ENCODE measurements at regions not wholly inside any gene's neighbourhood (a gene's known extent, or its start where the extent isn't known, plus 50 kb on each side); places are given as distances from the start of the nearest gene placed in this dataset.

GRCh38 chr10:25804505-25804904 is 129.5 kb upstream of the MYO3A start:
- no peaks in the 10 kb centered on the region for H3K27me3 Mint-ChIP-seq (ENCODE audit: insufficient read depth, low read depth)
- Histone ChIP-seq H2AFZ (replicated peaks) (no peak overlapping the region), H3K4me2 (no peak overlapping the region), H3F3A (ENCODE audit: low read depth) (no peaks in the 10 kb centered on the region), H3K9me3 (ENCODE audit: low read depth) (no peaks in the 10 kb centered on the region), H3K4me3 (no peak overlapping the region), H3K9ac (no peak overlapping the region), H3K27me3 (no peaks in the 10 kb centered on the region), H3K27ac (no peak overlapping the region), H3K4me1 (no peaks in the 10 kb centered on the region), H4K20me1 (ENCODE audit: low read depth) (no peaks in the 10 kb centered on the region), H3K36me3 (no peaks in the 10 kb centered on the region), H3K79me2 (ENCODE audit: low read depth) (no peaks in the 10 kb centered on the region)
- TF ChIP-seq EZH2 (IDR thresholded peaks at IDR 0.05) (no peak), EZH2phosphoT487 (IDR thresholded peaks at IDR 0.05) (no peak)
- TF ChIP-seq, protein P1, sequence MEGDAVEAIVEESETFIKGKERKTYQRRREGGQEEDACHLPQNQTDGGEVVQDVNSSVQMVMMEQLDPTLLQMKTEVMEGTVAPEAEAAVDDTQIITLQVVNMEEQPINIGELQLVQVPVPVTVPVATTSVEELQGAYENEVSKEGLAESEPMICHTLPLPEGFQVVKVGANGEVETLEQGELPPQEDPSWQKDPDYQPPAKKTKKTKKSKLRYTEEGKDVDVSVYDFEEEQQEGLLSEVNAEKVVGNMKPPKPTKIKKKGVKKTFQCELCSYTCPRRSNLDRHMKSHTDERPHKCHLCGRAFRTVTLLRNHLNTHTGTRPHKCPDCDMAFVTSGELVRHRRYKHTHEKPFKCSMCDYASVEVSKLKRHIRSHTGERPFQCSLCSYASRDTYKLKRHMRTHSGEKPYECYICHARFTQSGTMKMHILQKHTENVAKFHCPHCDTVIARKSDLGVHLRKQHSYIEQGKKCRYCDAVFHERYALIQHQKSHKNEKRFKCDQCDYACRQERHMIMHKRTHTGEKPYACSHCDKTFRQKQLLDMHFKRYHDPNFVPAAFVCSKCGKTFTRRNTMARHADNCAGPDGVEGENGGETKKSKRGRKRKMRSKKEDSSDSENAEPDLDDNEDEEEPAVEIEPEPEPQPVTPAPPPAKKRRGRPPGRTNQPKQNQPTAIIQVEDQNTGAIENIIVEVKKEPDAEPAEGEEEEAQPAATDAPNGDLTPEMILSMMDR (IDR thresholded peaks at IDR 0.05) = no peak
- H3K4me1 Mint-ChIP-seq = no peaks in the 10 kb centered on the region
- DNase-seq (ENCODE audit: low spot score) = peak; percentile 6
- no peak overlapping the region for H3K4me3 Mint-ChIP-seq
- no peaks in the 10 kb centered on the region for H3K36me3 Mint-ChIP-seq
- no peaks in the 10 kb centered on the region for H3K9me3 Mint-ChIP-seq
- no peak overlapping the region for H3K27ac Mint-ChIP-seq

- Histone ChIP-seq H4K20me1 (ENCODE audit: low read depth) (no peaks in the 10 kb centered on the region), H3K4me2 (no peak overlapping the region), H3K36me3 (no peaks in the 10 kb centered on the region), H3K4me3 (no peak overlapping the region), H3K4me1 (no peaks in the 10 kb centered on the region), H3K9ac (no peak overlapping the region), H3K9me3 (ENCODE audit: low read depth) (no peaks in the 10 kb centered on the region), H3K27me3 (no peaks in the 10 kb centered on the region), H3F3A (ENCODE audit: low read depth) (no peaks in the 10 kb centered on the region), H3K79me2 (ENCODE audit: low read depth) (no peaks in the 10 kb centered on the region), H3K27ac (no peak overlapping the region), H2AFZ (replicated peaks) (no peak overlapping the region)
- H3K9me3 Mint-ChIP-seq = no peaks in the 10 kb centered on the region
- no peak overlapping the region for H3K27ac Mint-ChIP-seq
- H3K4me3 Mint-ChIP-seq = no peak overlapping the region
- no peaks in the 10 kb centered on the region for H3K27me3 Mint-ChIP-seq (ENCODE audit: insufficient read depth, low read depth)
- no peaks in the 10 kb centered on the region for H3K36me3 Mint-ChIP-seq
- DNase-seq (ENCODE audit: low spot score) = no peak
- TF ChIP-seq EZH2phosphoT487 (IDR thresholded peaks at IDR 0.05) (no peak), EZH2 (IDR thresholded peaks at IDR 0.05) (no peak)
- TF ChIP-seq, protein P1 (IDR thresholded peaks at IDR 0.05) = no peak
- no peaks in the 10 kb centered on the region for H3K4me1 Mint-ChIP-seq
Observed at GRCh38 chr10:25805986-25806385, 128.0 kb upstream of the MYO3A start.

- Histone ChIP-seq H3K27me3 (no peaks in the 10 kb centered on the region), H3K4me3 (no peak overlapping the region), H3K4me2 (no peak overlapping the region), H3K4me1 (no peaks in the 10 kb centered on the region), H3K27ac (no peak overlapping the region), H4K20me1 (ENCODE audit: low read depth) (no peaks in the 10 kb centered on the region), H3K36me3 (no peaks in the 10 kb centered on the region), H3K79me2 (ENCODE audit: low read depth) (no peaks in the 10 kb centered on the region), H3K9ac (no peak overlapping the region), H2AFZ (replicated peaks) (no peak overlapping the region), H3F3A (ENCODE audit: low read depth) (no peaks in the 10 kb centered on the region), H3K9me3 (ENCODE audit: low read depth) (no peaks in the 10 kb centered on the region)
- Mint-ChIP-seq H3K27me3 (ENCODE audit: insufficient read depth, low read depth) (no peaks in the 10 kb centered on the region), H3K9me3 (no peaks in the 10 kb centered on the region), H3K27ac (no peak overlapping the region), H3K4me3 (no peak overlapping the region), H3K36me3 (no peaks in the 10 kb centered on the region), H3K4me1 (no peaks in the 10 kb centered on the region)
- TF ChIP-seq EZH2phosphoT487 (IDR thresholded peaks at IDR 0.05) (no peak), EZH2 (IDR thresholded peaks at IDR 0.05) (no peak)
- TF ChIP-seq, protein P1 (IDR thresholded peaks at IDR 0.05) = no peak
- DNase-seq (ENCODE audit: low spot score) = no peak
Observed at GRCh38 chr10:25808372-25808771, 125.7 kb upstream of the MYO3A start.

All from neural progenitor cell (in vitro differentiated cells).